ENCODE measurements at regions not wholly inside any gene's neighbourhood (a gene's known extent, or its start where the extent isn't known, plus 50 kb on each side); places are given as distances from the start of the nearest gene placed in this dataset.
A peak's percentile ranks its signal among the peaks of the same experiment; 100 is the strongest.
"Not testable (repeated sequence)": the region's sequence is repeated elsewhere in the genome, so short reads cannot be mapped to it uniquely, and the experiment has no call there.

DNA sequence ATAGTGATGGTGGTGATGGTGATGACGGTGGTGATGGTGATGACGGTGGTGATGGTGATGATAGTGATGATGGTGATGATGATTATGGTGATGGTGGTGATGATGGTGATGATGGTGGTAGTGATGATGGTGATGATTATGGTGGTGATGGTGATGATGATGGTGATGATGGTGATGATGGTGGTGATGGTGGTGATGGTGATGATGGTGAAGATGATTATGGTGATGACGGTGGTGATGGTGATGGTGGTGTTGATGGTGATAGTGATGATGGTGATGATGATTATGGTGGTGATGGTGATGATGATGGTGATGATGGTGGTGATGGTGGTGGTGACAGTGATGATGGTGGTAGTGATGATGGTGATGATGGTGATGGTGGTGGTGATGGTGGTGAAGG lies 149.2 kb upstream of the IRX1 start:
- Mint-ChIP-seq H3K4me1 (no peaks in the 10 kb centered on the region), H3K36me3 (no peaks in the 10 kb centered on the region), H3K4me3 (no peak overlapping the region), H3K9me3 (peaks cover 3% of the 10 kb centered on the region), H3K27ac (no peak overlapping the region)
- no peak for ATAC-seq
- no peak for DNase-seq (ENCODE audit: low spot score in 2 of 2)

DNA sequence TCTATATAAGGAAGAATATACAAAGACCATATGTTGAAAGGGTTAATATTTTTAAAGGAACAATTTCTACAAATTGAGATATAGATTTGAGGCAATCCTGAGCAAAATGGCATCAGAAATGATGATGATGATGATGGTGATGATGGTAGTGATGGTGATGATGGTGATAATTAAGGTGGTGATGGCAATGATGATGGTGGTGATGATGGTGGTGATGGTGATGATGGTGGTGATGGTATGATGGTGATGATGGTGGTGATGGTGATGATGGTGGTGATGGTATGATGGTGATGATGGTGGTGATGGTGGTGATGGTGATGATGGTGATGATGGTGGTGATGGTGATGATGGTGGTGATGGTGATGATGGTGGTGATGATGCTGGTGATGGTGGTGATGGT lies 150.1 kb upstream of the IRX1 start:
- not testable (repeated sequence) for H3K36me3 Mint-ChIP-seq; ATAC-seq; H3K4me3 Mint-ChIP-seq; DNase-seq (ENCODE audit: low spot score in 2 of 2); H3K9me3 Mint-ChIP-seq; H3K27ac Mint-ChIP-seq; H3K4me1 Mint-ChIP-seq

DNA sequence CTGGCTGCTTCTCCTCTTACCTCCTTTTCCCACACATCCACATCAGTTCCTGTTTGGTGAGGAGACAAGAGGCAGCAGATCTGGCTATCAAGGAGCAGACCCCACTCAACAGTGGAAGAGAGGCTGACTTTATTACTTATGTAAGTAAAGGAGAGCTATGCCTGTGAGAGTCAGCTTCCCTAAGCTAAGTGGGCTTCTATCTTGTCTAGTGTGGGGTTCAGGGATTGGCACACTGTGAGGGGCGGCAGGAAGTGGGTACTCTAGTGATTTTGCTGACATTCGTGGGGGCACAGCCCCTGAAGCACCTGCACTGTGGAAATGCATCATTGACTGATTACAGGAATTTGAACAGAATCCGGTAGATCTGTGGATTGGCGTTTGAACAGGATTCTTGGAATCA lies 163.5 kb upstream of the IRX1 start:
- Mint-ChIP-seq H3K27ac (no peak overlapping the region), H3K9me3 (peaks cover 6% of the 10 kb centered on the region), H3K4me1 (no peaks in the 10 kb centered on the region), H3K4me3 (no peak overlapping the region), H3K36me3 (no peaks in the 10 kb centered on the region)
- DNase-seq (ENCODE audit: low spot score in 2 of 2), result no peak
- ATAC-seq, result no peak

DNA sequence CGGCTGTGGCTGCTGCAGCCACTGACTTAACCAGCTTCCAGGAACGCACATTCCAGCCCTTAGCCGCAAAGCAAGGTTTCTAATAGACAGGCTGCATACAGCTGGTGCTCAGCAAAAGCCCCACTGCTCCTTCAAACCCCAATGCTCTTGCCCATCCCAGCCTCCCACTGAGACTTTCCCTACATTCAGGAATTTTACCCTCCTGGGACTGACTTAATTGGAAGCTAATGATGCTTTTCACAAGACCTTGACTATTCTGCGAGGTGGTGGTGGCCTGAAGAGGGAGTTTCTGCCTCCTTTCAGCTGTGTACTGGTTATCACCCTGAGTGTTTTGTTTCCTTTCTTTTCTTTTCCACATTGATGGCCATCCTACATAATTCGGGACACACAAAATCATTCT lies 164.9 kb upstream of the IRX1 start:
- ATAC-seq, result no peak
- H3K9me3 Mint-ChIP-seq, result peaks cover 10% of the 10 kb centered on the region
- H3K36me3 Mint-ChIP-seq, result no peaks in the 10 kb centered on the region
- H3K4me3 Mint-ChIP-seq, result no peak overlapping the region
- no peak overlapping the region for H3K27ac Mint-ChIP-seq
- no peak for DNase-seq (ENCODE audit: low spot score in 2 of 2)
- H3K4me1 Mint-ChIP-seq, result no peaks in the 10 kb centered on the region

DNA sequence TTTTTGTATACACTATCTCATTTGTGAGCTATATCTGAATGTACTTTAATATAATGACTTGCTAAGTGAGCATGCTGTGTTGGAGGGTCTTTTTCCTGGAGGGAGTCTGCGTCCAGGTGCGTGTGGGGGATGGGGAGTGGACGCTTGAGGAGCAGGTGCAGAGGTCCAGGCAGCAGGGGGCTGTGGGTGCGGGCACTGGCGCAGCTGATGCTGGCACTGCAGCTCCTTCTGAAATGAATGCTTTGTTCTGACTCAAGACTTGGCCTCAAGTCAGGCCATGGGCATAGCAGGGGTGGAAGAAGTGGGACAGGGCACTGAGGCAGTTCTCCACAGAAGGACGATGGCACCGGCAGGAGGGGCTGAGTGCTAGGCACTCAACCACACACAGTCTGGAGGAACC lies 165.7 kb upstream of the IRX1 start:
- Mint-ChIP-seq H3K36me3 (no peaks in the 10 kb centered on the region), H3K9me3 (peaks cover 10% of the 10 kb centered on the region), H3K4me1 (no peaks in the 10 kb centered on the region), H3K27ac (no peak overlapping the region), H3K4me3 (no peak overlapping the region)
- no peak for DNase-seq (ENCODE audit: low spot score in 2 of 2)
- ATAC-seq, result no peak

DNA sequence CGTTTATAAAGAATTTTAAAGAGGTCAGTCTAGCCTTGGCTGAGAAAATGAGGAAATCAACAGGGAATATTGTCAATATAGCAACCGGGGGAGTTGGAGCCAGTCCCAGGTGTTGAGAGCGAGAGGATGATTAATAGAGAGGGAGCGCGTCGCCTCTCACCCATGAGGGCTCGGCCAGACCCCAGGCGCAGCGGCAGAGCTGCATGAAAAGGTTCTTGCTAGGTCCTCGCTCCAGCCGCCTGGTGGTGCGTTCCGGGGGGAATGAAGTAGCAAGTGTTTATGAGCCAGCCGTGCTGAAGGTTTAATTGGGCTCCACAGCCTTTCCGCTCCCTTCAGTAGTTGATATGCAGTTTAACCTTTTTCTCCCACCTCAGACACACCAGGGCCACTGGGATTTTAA lies 167.3 kb upstream of the IRX1 start:
- ATAC-seq (no peak), DNase-seq (ENCODE audit: low spot score in 2 of 2) (no peak)
- peaks cover 15% of the 10 kb centered on the region for H3K9me3 Mint-ChIP-seq
- no peak overlapping the region for H3K27ac Mint-ChIP-seq
- H3K4me3 Mint-ChIP-seq, result no peak overlapping the region
- no peaks in the 10 kb centered on the region for H3K4me1 Mint-ChIP-seq
- no peaks in the 10 kb centered on the region for H3K36me3 Mint-ChIP-seq

DNA sequence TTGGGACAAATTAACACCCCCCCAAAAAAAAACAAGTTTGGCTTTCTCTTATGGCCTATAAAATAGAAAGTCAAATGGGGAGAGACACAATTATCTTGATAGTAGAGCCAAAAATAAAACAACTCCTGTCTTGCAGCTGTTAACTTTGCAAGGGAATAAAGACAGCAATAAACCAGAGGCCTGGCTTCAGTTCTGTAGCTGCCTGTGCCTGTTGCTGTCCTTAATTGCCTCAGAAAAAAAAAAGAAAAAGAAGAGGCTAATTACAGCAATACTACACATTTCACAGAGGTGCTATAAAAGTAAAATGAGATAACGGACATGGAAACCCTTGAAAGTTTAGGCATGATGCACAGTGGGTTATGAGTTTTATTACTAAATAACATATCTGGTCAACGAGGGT lies 170.7 kb upstream of the IRX1 start:
- Mint-ChIP-seq H3K4me1 (no peaks in the 10 kb centered on the region), H3K4me3 (no peak overlapping the region), H3K9me3 (peaks cover 18% of the 10 kb centered on the region), H3K27ac (no peak overlapping the region), H3K36me3 (no peaks in the 10 kb centered on the region)
- DNase-seq (ENCODE audit: low spot score in 2 of 2), result no peak
- ATAC-seq, result no peak

DNA sequence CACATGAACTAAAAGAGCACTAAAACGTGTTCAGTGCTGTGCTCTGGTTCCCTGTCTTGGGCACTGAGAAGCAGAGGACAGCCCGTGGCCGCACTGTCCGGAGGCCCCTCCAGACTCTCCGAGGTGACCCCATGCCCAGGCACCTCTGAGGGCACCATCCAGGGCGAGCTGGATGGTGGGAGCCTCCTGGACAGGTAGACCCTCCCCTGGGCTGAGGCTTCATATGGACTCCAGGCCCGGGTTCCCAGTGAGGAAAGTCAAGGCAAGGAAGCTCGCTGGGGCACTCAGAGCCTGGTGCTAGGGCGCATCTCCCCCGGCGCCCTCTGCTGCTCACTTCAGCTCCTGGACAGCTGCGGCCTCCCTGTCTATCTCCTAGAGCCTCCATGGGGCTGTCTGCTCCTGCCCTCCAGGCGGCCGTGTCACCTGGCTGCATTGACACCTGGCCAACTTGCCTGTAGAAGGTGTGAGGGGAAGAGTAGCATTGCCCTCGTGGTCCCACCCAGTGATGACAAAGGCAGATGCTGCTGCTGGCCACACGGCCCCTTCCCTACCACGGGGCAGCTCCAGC lies 178.2 kb upstream of the IRX1 start:
- H3K36me3 Mint-ChIP-seq, result no peaks in the 10 kb centered on the region
- peaks cover 16% of the 10 kb centered on the region for H3K9me3 Mint-ChIP-seq
- H3K27ac Mint-ChIP-seq, result no peak overlapping the region
- ATAC-seq (no peak), DNase-seq (ENCODE audit: low spot score in 2 of 2) (no peak)
- H3K4me3 Mint-ChIP-seq, result no peak overlapping the region
- no peaks in the 10 kb centered on the region for H3K4me1 Mint-ChIP-seq

DNA sequence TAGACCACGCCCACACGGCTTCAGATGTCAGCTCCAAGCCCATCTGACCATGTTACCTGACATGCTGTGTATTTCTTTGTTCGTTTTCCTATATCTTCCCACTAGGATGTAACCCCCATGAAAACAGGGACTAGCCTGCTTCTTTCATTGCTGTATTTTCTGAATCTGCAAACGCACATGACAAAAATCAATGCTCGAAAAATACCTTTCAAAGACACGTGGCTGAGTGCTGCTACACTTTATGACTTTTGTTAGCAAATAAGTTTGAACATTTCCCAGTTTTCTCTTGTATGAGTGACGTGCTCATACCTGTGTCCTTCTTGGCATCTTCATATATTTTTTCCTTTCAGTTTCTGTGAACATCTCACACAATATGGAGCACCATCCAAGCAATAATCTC lies 181.3 kb upstream of the IRX1 start:
- DNase-seq (ENCODE audit: low spot score in 2 of 2), result no peak
- no peak for ATAC-seq
- Mint-ChIP-seq H3K27ac (no peak overlapping the region), H3K36me3 (no peaks in the 10 kb centered on the region), H3K4me1 (no peaks in the 10 kb centered on the region), H3K4me3 (no peak overlapping the region), H3K9me3 (peaks cover 17% of the 10 kb centered on the region)

DNA sequence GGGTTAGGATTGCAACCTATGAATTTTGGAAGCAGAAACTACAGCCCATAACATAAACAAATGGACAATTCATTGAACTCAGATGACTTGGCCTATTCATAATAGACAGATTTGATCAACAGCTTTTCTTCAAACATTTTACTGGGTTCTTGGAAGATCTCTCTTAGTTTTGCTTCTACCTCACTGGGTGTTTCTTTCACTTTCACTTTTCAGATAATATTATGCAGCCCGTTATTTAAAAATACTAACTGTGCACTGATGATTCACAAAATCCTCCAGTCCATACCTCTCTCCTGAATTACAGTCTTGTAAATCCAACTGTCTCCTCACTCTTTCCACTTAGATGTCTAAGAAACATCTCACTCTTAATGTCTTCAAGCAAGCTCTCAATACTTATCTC lies 183.5 kb upstream of the IRX1 start:
- ATAC-seq, result no peak
- H3K9me3 Mint-ChIP-seq, result peaks cover 17% of the 10 kb centered on the region
- no peak for DNase-seq (ENCODE audit: low spot score in 2 of 2)
- H3K36me3 Mint-ChIP-seq, result no peaks in the 10 kb centered on the region
- H3K27ac Mint-ChIP-seq, result no peak overlapping the region
- no peaks in the 10 kb centered on the region for H3K4me1 Mint-ChIP-seq
- H3K4me3 Mint-ChIP-seq, result no peak overlapping the region

DNA sequence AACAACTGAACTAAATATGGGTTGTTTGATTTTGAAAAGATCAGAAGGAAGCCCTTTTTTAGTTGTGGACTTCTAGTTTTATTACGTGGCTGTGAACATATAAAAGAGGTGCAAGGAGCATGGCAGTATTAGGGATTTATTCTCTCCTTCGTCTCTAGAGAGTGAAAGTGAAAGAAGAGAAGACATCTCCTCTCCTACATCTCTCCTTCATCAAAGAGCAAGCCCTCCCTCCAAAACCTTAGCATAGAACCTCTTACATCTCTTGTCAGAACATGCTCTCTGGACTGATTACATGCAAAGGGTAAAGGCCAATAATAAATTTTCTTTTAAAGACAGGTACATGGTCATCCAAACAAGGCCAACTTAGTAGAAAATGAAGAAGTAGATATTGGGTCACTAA lies 184.3 kb upstream of the IRX1 start:
- no peak for DNase-seq (ENCODE audit: low spot score in 2 of 2)
- H3K27ac Mint-ChIP-seq, result no peak overlapping the region
- no peaks in the 10 kb centered on the region for H3K36me3 Mint-ChIP-seq
- peaks cover 21% of the 10 kb centered on the region for H3K9me3 Mint-ChIP-seq
- ATAC-seq, result no peak
- no peak overlapping the region for H3K4me3 Mint-ChIP-seq
- no peaks in the 10 kb centered on the region for H3K4me1 Mint-ChIP-seq

DNA sequence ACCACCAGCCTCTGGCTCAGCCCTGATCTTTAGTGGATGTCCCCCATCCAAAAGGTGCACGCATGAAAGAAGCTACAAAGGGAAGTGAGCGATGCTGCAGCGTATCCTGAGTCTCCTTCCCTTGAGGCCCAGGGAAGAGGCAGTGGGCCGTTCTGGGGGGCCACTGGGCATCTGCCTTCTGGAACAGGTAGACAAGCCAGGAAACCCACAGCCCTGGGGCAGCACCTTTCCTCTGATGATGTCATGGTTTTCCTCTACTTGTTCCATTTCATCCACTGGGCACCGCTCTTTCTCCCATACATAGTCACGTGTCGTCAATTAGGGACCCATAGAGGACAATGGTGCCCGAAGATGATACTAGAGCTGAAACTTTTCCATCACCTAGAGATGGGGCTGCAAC lies 194.0 kb upstream of the IRX1 start:
- ATAC-seq, result no peak
- Mint-ChIP-seq H3K27ac (no peak overlapping the region), H3K4me1 (no peaks in the 10 kb centered on the region), H3K9me3 (peaks cover 13% of the 10 kb centered on the region), H3K36me3 (no peaks in the 10 kb centered on the region), H3K4me3 (no peak overlapping the region)
- no peak for DNase-seq (ENCODE audit: low spot score in 2 of 2)

DNA sequence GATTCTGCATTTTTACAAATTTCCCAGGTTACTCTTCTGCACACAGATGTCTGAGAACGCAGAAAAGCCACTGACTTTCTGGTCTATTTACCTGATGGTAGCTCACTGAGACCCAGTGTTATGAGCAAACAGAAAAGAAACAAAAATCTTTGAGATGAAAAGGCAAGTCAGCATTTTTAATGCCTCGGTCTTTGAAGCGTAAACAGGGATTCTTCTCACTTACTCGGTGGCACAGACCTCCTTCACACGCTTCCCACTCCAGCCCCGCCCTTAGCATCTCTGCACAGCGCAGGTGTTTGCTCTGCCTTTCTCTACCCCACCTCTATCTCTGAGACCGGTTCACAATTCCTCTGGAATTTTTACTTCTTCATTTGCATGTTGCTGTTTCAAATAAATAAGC lies 195.0 kb upstream of the IRX1 start:
- no peak overlapping the region for H3K4me3 Mint-ChIP-seq
- ATAC-seq, result no peak
- peaks cover 13% of the 10 kb centered on the region for H3K9me3 Mint-ChIP-seq

DNA sequence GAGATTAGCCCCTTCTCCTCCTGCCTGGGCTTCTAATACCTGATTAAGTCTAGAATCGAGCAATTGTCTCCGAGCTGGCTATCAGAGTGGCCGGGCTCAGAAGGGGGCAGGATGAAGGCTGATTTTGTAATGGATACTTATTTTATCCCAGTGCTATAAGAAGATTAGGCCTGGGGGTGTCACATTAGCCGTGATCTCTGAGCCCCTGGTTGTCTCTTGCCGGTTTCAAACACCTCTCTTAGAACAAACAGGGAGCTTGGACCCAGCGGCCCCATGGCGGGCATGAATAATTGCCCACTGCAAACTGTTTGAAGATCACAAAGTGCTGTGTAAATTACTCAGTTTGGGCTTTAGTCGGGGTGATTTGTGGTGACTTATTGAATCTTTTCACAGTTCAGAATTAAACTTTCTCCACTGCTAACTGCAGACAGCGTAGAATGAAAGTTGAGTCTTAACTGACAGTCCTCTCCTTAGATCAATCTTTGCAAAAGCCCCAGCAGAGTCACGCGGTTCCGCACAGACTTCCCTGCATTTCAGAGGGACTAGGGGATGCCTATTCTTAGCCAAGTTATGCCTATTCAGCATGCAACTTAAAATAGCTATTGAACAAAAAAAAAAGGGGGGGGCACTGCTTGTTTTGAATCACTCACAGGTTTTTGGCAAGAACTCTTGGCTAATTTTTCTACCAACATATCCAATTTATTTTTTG lies 200.6 kb upstream of the IRX1 start:
- DNase-seq (ENCODE audit: low spot score in 2 of 2) (peak in 1 of 2 donors; percentile 12), ATAC-seq (no peak)
- Mint-ChIP-seq H3K36me3 (no peaks in the 10 kb centered on the region), H3K27ac (no peak overlapping the region), H3K4me3 (no peak overlapping the region), H3K4me1 (no peaks in the 10 kb centered on the region), H3K9me3 (peaks cover 8% of the 10 kb centered on the region)

More for the DNA sequence above, 195.0 kb upstream of the IRX1 start:
- Mint-ChIP-seq H3K4me1 (no peaks in the 10 kb centered on the region), H3K27ac (no peak overlapping the region), H3K36me3 (no peaks in the 10 kb centered on the region)
- DNase-seq (ENCODE audit: low spot score in 2 of 2), result no peak

DNA sequence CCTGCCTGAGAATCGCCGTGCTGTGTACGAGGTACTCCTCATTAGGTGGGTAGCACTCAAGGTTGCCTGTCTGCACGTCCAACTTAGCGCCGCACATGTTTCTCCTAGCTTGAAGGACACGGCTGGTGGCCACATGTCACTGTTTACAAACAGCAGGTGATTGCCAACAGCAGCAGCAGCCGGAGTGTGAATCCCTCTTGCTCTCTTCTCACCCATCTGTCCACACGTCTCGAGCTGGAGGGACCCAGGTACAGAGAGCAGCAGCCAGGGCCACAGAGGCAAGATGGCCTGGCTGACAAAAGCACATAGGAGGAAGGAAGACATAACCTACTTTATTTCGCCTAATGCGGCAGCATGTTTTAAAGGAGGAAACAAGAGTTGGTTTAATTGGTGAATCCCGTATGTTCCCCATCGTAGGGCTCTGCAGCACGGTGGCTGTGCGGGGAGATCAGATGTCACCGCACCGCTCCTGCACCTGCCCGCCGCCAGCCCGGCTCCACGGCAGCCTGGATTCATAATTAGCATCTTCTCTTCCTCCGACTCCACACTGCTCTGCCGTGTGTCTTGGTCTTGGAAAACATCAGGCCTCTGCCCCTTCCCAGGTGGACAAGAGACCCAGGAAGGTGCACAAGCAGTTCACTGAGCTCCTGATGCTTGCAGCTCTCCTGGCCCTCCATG lies 201.6 kb upstream of the IRX1 start:
- Mint-ChIP-seq H3K36me3 (no peaks in the 10 kb centered on the region), H3K4me1 (no peaks in the 10 kb centered on the region), H3K4me3 (no peak overlapping the region), H3K27ac (no peak overlapping the region), H3K9me3 (no peaks in the 10 kb centered on the region)
- ATAC-seq (no peak), DNase-seq (ENCODE audit: low spot score in 2 of 2) (peak in 1 of 2 donors; percentile 20)
